Body of pancreas (tissue), 4 donors: ENCODE measurements at regions not wholly inside any gene's neighbourhood (a gene's known extent, or its start where the extent isn't known, plus 50 kb on each side); places are given as distances from the start of the nearest gene placed in this dataset.

Experiments used
- CTCF ChIP-seq, 7 experiments: fragments of 450-650 bp in 4 of 7; fragments of 200-600 bp in 3 of 7; sonication (generic) in 3 of 7; IDR thresholded peaks; one replicate each; pipeline ENCODE4 v1.5.1; 2016 to 2019; ENCODE audit warnings: antibody characterized with exemption in 7 of 7
- POLR2A ChIP-seq, 3 donors: fragments of 450-650 bp; IDR thresholded peaks; one replicate each; pipeline ENCODE4 v1.6.1; 2016; ENCODE audit warnings: antibody characterized with exemption in 3 of 3, mild to moderate bottlenecking in 2 of 3

GRCh38 chr4:136505020-136505419 is 1027.3 kb downstream of the PCDH18 start:
- TF ChIP-seq CTCF (IDR thresholded peaks at IDR 0.05) (no peak), POLR2A (IDR thresholded peaks at IDR 0.05) (no peak)
